DOHH2 (cell line): ENCODE measurements at regions not wholly inside any gene's neighbourhood (a gene's known extent, or its start where the extent isn't known, plus 50 kb on each side); places are given as distances from the start of the nearest gene placed in this dataset.

ENCODE experiments used
- EZH2phosphoT487 ChIP-seq: fragments of 200-600 bp; sonication (generic); IDR thresholded peaks from 2 replicates; pipeline ENCODE4 v1.6.1; 2017; ENCODE audit warnings: borderline replicate concordance, mild to moderate bottlenecking, antibody characterized with exemption, low read length, moderate library complexity, mixed read lengths
- TF ChIP-seq, protein P1 (sequence below): fragments of 200-600 bp; sonication (generic); IDR thresholded peaks from one replicate; pipeline ENCODE4 v1.5.1; 2014; ENCODE audit warnings: antibody characterized with exemption, mild to moderate bottlenecking, low read depth, low read length; ENCODE audit not compliant: poor library complexity, severe bottlenecking

DNA sequence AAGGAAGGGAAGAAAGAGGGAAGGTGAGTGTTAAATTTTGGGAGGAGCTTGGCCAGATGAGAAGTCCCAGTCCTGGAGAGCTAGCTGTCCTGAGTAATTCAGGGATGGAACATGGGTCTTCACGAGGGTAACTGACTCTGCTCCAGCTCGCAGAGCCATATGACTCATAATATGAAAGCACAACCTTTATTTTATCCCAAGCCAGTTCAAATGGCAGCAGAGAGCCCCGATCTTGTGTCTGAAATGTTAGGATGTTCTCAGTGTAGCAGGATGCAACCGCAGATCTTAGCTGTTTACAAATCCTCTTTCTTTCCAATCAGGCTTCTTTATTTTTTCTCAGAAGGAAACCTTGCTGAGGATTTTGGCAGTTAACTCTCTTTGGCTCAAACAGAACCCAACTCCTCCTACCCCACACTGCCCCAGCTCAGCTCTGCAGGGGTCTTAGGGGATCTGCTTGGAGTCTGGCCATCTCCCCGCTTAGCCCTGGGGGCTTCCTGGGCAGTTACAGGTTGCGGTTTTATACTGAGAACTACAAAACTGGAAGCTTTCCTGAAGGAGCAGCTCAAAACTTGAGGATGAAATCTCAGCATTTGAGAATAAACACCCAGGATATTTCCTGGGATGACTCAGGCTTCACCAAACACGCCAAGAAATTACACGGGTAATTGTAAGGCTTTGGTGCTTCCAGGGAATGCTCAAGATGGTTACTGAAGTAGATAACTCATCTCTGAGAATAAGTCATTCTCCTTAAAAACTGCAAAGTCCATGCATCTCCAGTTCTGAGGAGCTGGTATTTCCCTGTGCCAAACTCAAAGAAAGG lies 92.5 kb downstream of the VCPKMT start:
- TF ChIP-seq, protein P1, sequence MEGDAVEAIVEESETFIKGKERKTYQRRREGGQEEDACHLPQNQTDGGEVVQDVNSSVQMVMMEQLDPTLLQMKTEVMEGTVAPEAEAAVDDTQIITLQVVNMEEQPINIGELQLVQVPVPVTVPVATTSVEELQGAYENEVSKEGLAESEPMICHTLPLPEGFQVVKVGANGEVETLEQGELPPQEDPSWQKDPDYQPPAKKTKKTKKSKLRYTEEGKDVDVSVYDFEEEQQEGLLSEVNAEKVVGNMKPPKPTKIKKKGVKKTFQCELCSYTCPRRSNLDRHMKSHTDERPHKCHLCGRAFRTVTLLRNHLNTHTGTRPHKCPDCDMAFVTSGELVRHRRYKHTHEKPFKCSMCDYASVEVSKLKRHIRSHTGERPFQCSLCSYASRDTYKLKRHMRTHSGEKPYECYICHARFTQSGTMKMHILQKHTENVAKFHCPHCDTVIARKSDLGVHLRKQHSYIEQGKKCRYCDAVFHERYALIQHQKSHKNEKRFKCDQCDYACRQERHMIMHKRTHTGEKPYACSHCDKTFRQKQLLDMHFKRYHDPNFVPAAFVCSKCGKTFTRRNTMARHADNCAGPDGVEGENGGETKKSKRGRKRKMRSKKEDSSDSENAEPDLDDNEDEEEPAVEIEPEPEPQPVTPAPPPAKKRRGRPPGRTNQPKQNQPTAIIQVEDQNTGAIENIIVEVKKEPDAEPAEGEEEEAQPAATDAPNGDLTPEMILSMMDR = no peak
- no peak for TF ChIP-seq EZH2phosphoT487
